Naive thymus-derived CD4-positive, alpha-beta T cell (primary cell): ENCODE measurements at regions not wholly inside any gene's neighbourhood (a gene's known extent, or its start where the extent isn't known, plus 50 kb on each side); places are given as distances from the start of the nearest gene placed in this dataset.
"Not testable (repeated sequence)": the region's sequence is repeated elsewhere in the genome, so short reads cannot be mapped to it uniquely, and the experiment has no call there.

ENCODE experiments used
- ATAC-seq: fragments of 150-1000 bp; cut with Tn5 transposase; 2 replicates; pipeline ENCODE4 v1.10.0; 2021; ENCODE audit warnings: mild to moderate bottlenecking, moderate library complexity
- CTCF ChIA-PET: fragments of 350-600 bp; sonication (Branson Sonifier 250); formaldehyde crosslinking; loops from one replicate; lab custom pipeline; 2021; ENCODE audit warnings: antibody characterized with exemption; lab: Charles Lee
- POLR2A ChIA-PET: fragments of 350-600 bp; sonication (Branson Sonifier 250); formaldehyde crosslinking; loops from one replicate; lab custom pipeline; 2021; ENCODE audit warnings: antibody characterized with exemption, inconsistent platforms; lab: Charles Lee
- DNase-seq, 9 donors: peaks; one replicate each; pipeline versions ENCODE4 v3.0.0 to v3.0.0-alpha.2; 2020 to 2022; ENCODE audit warnings: mixed read lengths in 1 of 9
- H3K27ac ChIP-seq: one replicate; pipeline ENCODE4 v1.7.0; 2013; ENCODE audit warnings: mild to moderate bottlenecking, low read depth, low read length, moderate library complexity
- H3K27me3 ChIP-seq, 2 donors: one replicate each; pipeline ENCODE4 v1.7.0; 2013; ENCODE audit warnings: low read length in 2 of 2, mild to moderate bottlenecking in 2 of 2, moderate library complexity in 2 of 2; ENCODE audit not compliant: control insufficient read depth in 2 of 2, insufficient read depth in 2 of 2
- H3K36me3 ChIP-seq, 3 experiments: 1 replicate in 2 of 3; 2 replicates in 1 of 3; pipeline ENCODE4 v1.7.0; 2013; ENCODE audit warnings: low read length in 3 of 3, mild to moderate bottlenecking in 3 of 3, moderate library complexity in 1 of 3; ENCODE audit not compliant: insufficient read depth in 3 of 3, control insufficient read depth in 2 of 3
- H3K4me1 ChIP-seq, 2 donors: one replicate each; pipeline ENCODE4 v1.7.0; 2013; ENCODE audit warnings: low read length in 2 of 2, mild to moderate bottlenecking in 2 of 2, moderate library complexity in 1 of 2; ENCODE audit not compliant: control insufficient read depth in 2 of 2, insufficient read depth in 2 of 2
- H3K4me3 ChIP-seq: 2 replicates; pipeline ENCODE4 v1.7.0; 2013; ENCODE audit warnings: mild to moderate bottlenecking, low read length
- H3K9me3 ChIP-seq, 3 experiments: 1 replicate in 2 of 3; 2 replicates in 1 of 3; pipeline ENCODE4 v1.7.0; 2013; ENCODE audit warnings: low read length in 3 of 3; ENCODE audit not compliant: control insufficient read depth in 2 of 3
- H3K27ac Mint-ChIP-seq, 9 donors: one replicate each; pipeline ENCODE4 v1.8.0; 2020 to 2022; ENCODE audit warnings: mixed read lengths in 9 of 9, mild to moderate bottlenecking in 8 of 9, moderate library complexity in 5 of 9, inconsistent platforms in 2 of 9
- H3K27me3 Mint-ChIP-seq, 5 donors: one replicate each; pipeline ENCODE4 v1.8.0; 2021 to 2022; ENCODE audit warnings: mixed read lengths in 5 of 5, mild to moderate bottlenecking in 1 of 5
- H3K36me3 Mint-ChIP-seq, 5 donors: one replicate each; pipeline ENCODE4 v1.8.0; 2020 to 2022; ENCODE audit warnings: mixed read lengths in 5 of 5, mild to moderate bottlenecking in 3 of 5, inconsistent platforms in 1 of 5
- H3K4me1 Mint-ChIP-seq, 7 donors: one replicate each; pipeline ENCODE4 v1.8.0; 2020 to 2022; ENCODE audit warnings: mixed read lengths in 7 of 7, mild to moderate bottlenecking in 3 of 7, inconsistent platforms in 1 of 7
- H3K4me3 Mint-ChIP-seq, 10 donors: one replicate each; pipeline ENCODE4 v1.8.0; 2020 to 2022; ENCODE audit warnings: mild to moderate bottlenecking in 10 of 10, mixed read lengths in 10 of 10, moderate library complexity in 6 of 10, inconsistent platforms in 2 of 10
- H3K9me3 Mint-ChIP-seq, 11 donors: one replicate each; pipeline ENCODE4 v1.8.0; 2020 to 2022; ENCODE audit warnings: mixed read lengths in 11 of 11, mild to moderate bottlenecking in 4 of 11, inconsistent platforms in 1 of 11, moderate library complexity in 1 of 11
- intact Hi-C, 2 donors: fragments of 100-400 bp; cut with micrococcal nuclease; formaldehyde crosslinking; loops; one replicate each; pipeline ENCODE4 v1.15.1; 2023

GRCh38 chr7:142582351-142582750, 166.9 kb upstream of the PRSS1 start:
- H3K27me3 Mint-ChIP-seq, result no peaks in the 10 kb centered on the region
- ChIA-PET POLR2A (interaction anchor here (0.7 kb wide), 1 partner anchor 717 kb away, joined by 3 read pairs; no protein-coding TSS in a partner anchor), CTCF (no interaction called here)
- peaks cover 0 to 14% of the 10 kb centered on the region in 2 donors for H3K4me1 ChIP-seq
- no peaks in the 10 kb centered on the region for H3K27me3 ChIP-seq
- H3K4me3 ChIP-seq, result no peak overlapping the region
- H3K36me3 Mint-ChIP-seq, result no peaks in the 10 kb centered on the region
- no peaks in the 10 kb centered on the region for H3K9me3 ChIP-seq
- no peaks in the 10 kb centered on the region for H3K36me3 ChIP-seq
- intact Hi-C loops, result loop anchor here in 1 of 2 donors (10.0 kb wide), 1 partner anchor 128 kb away; no protein-coding TSS in a partner anchor
- no peak overlapping the region for H3K27ac ChIP-seq
- ATAC-seq (no peak), DNase-seq (no peak)
- H3K9me3 Mint-ChIP-seq, result no peaks in the 10 kb centered on the region
- no peak overlapping the region for H3K4me3 Mint-ChIP-seq
- peak overlapping the region in 1 of 9 donors; percentile 66 for H3K27ac Mint-ChIP-seq
- H3K4me1 Mint-ChIP-seq, result peaks cover 5 to 42% (median 26%) of the 10 kb centered on the region in 7 donors

GRCh38 chr7:142581341-142581740, 167.9 kb upstream of the PRSS1 start:
- Mint-ChIP-seq H3K9me3 (no peaks in the 10 kb centered on the region), H3K4me1 (peaks cover 5 to 43% (median 26%) of the 10 kb centered on the region in 7 donors), H3K4me3 (peak overlapping the region; percentile 8 to 82 (median 62)), H3K27ac (peak overlapping the region; percentile 12 to 87 (median 71)), H3K36me3 (no peaks in the 10 kb centered on the region), H3K27me3 (no peaks in the 10 kb centered on the region)
- intact Hi-C loops, result loop anchor here (2.0 to 10.0 kb wide), 2 partner anchors 23 to 127 kb away; no protein-coding TSS in a partner anchor
- DNase-seq, result peak in 6 of 9 donors; percentile 10 to 49 (median 34)
- H3K9me3 ChIP-seq, result no peaks in the 10 kb centered on the region
- ChIA-PET POLR2A (interaction anchor here (1.0 kb wide), 1 partner anchor 207 kb away, joined by 3 read pairs; no protein-coding TSS in a partner anchor), CTCF (interaction anchor here (0.8 kb wide), 1 partner anchor 711 kb away, joined by 3 read pairs; no protein-coding TSS in a partner anchor)
- ATAC-seq, result peak; percentile 82
- no peaks in the 10 kb centered on the region for H3K36me3 ChIP-seq
- no peak overlapping the region for H3K27ac ChIP-seq
- H3K27me3 ChIP-seq, result no peaks in the 10 kb centered on the region
- H3K4me3 ChIP-seq, result no peak overlapping the region
- peaks cover 0 to 14% of the 10 kb centered on the region in 2 donors for H3K4me1 ChIP-seq

DNA sequence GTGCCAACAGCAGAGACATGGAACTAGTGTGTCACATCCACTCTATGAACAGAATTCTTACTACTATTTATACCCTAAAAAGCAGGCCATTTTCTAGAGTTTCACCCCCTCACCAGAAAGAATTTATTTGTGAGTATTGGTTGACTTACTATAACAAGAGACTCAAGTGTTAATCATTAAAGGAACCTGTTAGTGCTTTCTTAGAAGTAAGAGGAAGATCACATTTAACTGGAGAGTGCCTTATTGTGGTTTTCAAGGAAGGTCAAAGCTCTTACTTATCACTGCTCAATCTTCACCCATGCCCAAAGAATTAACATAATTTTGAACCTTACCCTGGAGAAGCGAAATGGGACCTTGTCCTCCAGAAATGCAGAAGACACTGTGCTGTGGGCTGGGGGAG, 169.3 kb upstream of the PRSS1 start:
- ATAC-seq, result no peak
- POLR2A ChIA-PET, result no interaction called here
- CTCF ChIA-PET, result no interaction called here
- H3K4me1 Mint-ChIP-seq, result peaks cover 5 to 43% (median 24%) of the 10 kb centered on the region in 7 donors
- H3K4me3 Mint-ChIP-seq, result peak overlapping the region in 4 of 10 donors; percentile 12 to 33 (median 24)
- intact Hi-C loops, result loop anchor here (2.0 to 10.0 kb wide), 2 partner anchors 21 to 125 kb away; no protein-coding TSS in a partner anchor
- peaks cover 0 to 14% of the 10 kb centered on the region in 2 donors for H3K4me1 ChIP-seq
- no peaks in the 10 kb centered on the region for H3K27me3 ChIP-seq
- DNase-seq, result no peak
- H3K9me3 Mint-ChIP-seq, result no peaks in the 10 kb centered on the region
- H3K9me3 ChIP-seq, result no peaks in the 10 kb centered on the region
- no peaks in the 10 kb centered on the region for H3K36me3 ChIP-seq
- H3K27me3 Mint-ChIP-seq, result no peaks in the 10 kb centered on the region
- no peak overlapping the region for H3K4me3 ChIP-seq
- peak overlapping the region; percentile 15 to 87 (median 44) for H3K27ac Mint-ChIP-seq
- H3K27ac ChIP-seq, result no peak overlapping the region
- H3K36me3 Mint-ChIP-seq, result no peaks in the 10 kb centered on the region

GRCh38 chr7:142575351-142575750, 173.9 kb upstream of the PRSS1 start:
- H3K9me3 Mint-ChIP-seq, H3K27ac ChIP-seq, H3K4me3 Mint-ChIP-seq, CTCF ChIA-PET, H3K4me1 ChIP-seq, H3K27ac Mint-ChIP-seq, H3K27me3 ChIP-seq, H3K36me3 ChIP-seq, ATAC-seq, DNase-seq, H3K36me3 Mint-ChIP-seq, intact Hi-C loops, H3K27me3 Mint-ChIP-seq, H3K4me3 ChIP-seq, POLR2A ChIA-PET, H3K9me3 ChIP-seq: not testable (repeated sequence)
- H3K4me1 Mint-ChIP-seq, result peaks cover 0 to 17% (median 9%) of the 10 kb centered on the region in 7 donors

- Histone ChIP-seq H3K27ac (no peak overlapping the region), H3K36me3 (no peaks in the 10 kb centered on the region), H3K9me3 (no peaks in the 10 kb centered on the region), H3K27me3 (no peaks in the 10 kb centered on the region), H3K4me1 (no peaks in the 10 kb centered on the region), H3K4me3 (no peak overlapping the region)
- Mint-ChIP-seq H3K9me3 (no peaks in the 10 kb centered on the region), H3K36me3 (peaks cover 0 to 6% (median 4%) of the 10 kb centered on the region in 5 donors), H3K4me3 (no peak overlapping the region), H3K27ac (no peak overlapping the region), H3K4me1 (peaks cover 2 to 7% (median 5%) of the 10 kb centered on the region in 7 donors), H3K27me3 (peaks cover 0 to 6% (median 0%) of the 10 kb centered on the region in 5 donors)
- intact Hi-C loops, result no loop called here
- CTCF ChIA-PET, result interaction anchor here (1.1 kb wide), 1 partner anchor 34 kb away, joined by 4 read pairs; no protein-coding TSS in a partner anchor
- DNase-seq (no peak), ATAC-seq (no peak)
- POLR2A ChIA-PET, result no interaction called here
Observed at GRCh38 chr7:142571581-142571980, 177.7 kb upstream of the PRSS1 start.

DNA sequence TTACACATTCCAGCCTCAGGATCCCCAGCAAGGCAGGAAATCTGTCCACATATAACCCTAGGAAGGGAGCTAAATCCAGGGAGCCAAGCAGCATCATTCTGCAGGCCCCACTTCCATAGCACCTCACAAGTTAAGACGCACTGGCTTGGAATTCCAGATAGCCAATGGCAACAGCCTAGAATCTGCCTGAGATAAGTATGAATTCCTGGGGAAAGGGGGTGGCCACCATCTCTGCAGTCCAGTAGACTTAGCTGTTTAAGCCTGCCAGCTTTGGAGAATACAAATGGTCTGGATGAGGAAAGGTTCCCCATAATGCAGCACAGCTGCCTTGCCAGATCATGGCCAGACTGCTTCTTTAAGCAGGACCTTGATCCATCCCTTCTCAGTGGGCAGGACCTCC, 179.4 kb upstream of the PRSS1 start:
- Mint-ChIP-seq H3K27ac (no peak overlapping the region), H3K27me3 (peaks cover 0 to 11% (median 0%) of the 10 kb centered on the region in 5 donors), H3K4me3 (no peak overlapping the region), H3K4me1 (peaks cover 2 to 10% (median 7%) of the 10 kb centered on the region in 7 donors), H3K9me3 (no peaks in the 10 kb centered on the region), H3K36me3 (peaks cover 0 to 7% (median 4%) of the 10 kb centered on the region in 5 donors)
- no peaks in the 10 kb centered on the region for H3K36me3 ChIP-seq
- ATAC-seq, result no peak
- ChIA-PET POLR2A (no interaction called here), CTCF (interaction anchor here (0.8 kb wide), 1 partner anchor 53 kb away, joined by 3 read pairs; no protein-coding TSS in a partner anchor)
- no peaks in the 10 kb centered on the region for H3K27me3 ChIP-seq
- no peak overlapping the region for H3K4me3 ChIP-seq
- no peak overlapping the region for H3K27ac ChIP-seq
- H3K9me3 ChIP-seq, result no peaks in the 10 kb centered on the region
- H3K4me1 ChIP-seq, result no peaks in the 10 kb centered on the region
- intact Hi-C loops, result no loop called here
- no peak for DNase-seq
